Retinal pigment epithelial cell (primary cell): ENCODE measurements at regions not wholly inside any gene's neighbourhood (a gene's known extent, or its start where the extent isn't known, plus 50 kb on each side); places are given as distances from the start of the nearest gene placed in this dataset.

Source experiments
- DNase-seq: peaks from one replicate; pipeline ENCODE4 v3.0.0-alpha.2; 2010; ENCODE audit warnings: low read depth
- H3K4me3 ChIP-seq: 2 replicates; pipeline ENCODE4 v1.5.1; 2011; ENCODE audit warnings: mild to moderate bottlenecking, low read length, control low read depth, moderate library complexity
- CTCF ChIP-seq: conservative IDR thresholded peaks from 2 replicates; pipeline ENCODE4 v1.5.1; 2011; ENCODE audit warnings: low read depth, low read length, control low read depth, inconsistent platforms

GRCh38 chr22:49307870-49308269, 519.8 kb downstream of the BRD1 start:
- no peak for DNase-seq
- TF ChIP-seq CTCF: no peak
- no peak overlapping the region for H3K4me3 ChIP-seq

- no peak for TF ChIP-seq CTCF
Measured at GRCh38 chr22:49307481-49307830, 520.2 kb downstream of the BRD1 start.

GRCh38 chr22:49306632-49307480, 520.8 kb downstream of the BRD1 start:
- no peak for TF ChIP-seq CTCF
- H3K4me3 ChIP-seq: no peak overlapping the region
- DNase-seq: no peak

More at GRCh38 chr22:49307481-49307830, 520.2 kb downstream of the BRD1 start:
- DNase-seq: no peak
- H3K4me3 ChIP-seq: no peak overlapping the region

GRCh38 chr22:49305966-49306631, 521.6 kb downstream of the BRD1 start:
- no peak overlapping the region for H3K4me3 ChIP-seq
- TF ChIP-seq CTCF: no peak
- no peak for DNase-seq

GRCh38 chr22:49305214-49305965, 522.3 kb downstream of the BRD1 start:
- no peak for DNase-seq
- no peak overlapping the region for H3K4me3 ChIP-seq
- TF ChIP-seq CTCF: peak; percentile 44

- TF ChIP-seq CTCF: no peak
- no peak overlapping the region for H3K4me3 ChIP-seq
- no peak for DNase-seq
Measured at GRCh38 chr22:49303781-49304461, 523.8 kb downstream of the BRD1 start.
